Peyer's patch (tissue), 4 donors: ENCODE measurements at regions not wholly inside any gene's neighbourhood (a gene's known extent, or its start where the extent isn't known, plus 50 kb on each side); places are given as distances from the start of the nearest gene placed in this dataset.

Experiments used
- DNase-seq, 3 donors: peaks; one replicate each; pipeline ENCODE4 v3.0.0-alpha.2; 2017 to 2019
- H3K27ac ChIP-seq, 4 donors: fragments of 200-600 bp; sonication (generic); one replicate each; pipeline ENCODE4 v1.5.1; 2016 to 2019
- H3K27me3 ChIP-seq, 2 donors: fragments of 200-600 bp; sonication (generic); one replicate each; pipeline ENCODE4 v1.5.1; 2019
- H3K36me3 ChIP-seq, 3 donors: fragments of 200-600 bp; sonication (generic); one replicate each; pipeline ENCODE4 v1.5.1; 2016 to 2019
- H3K4me1 ChIP-seq, 4 donors: fragments of 200-600 bp; sonication (generic); one replicate each; pipeline ENCODE4 v1.5.1; 2016 to 2019
- H3K4me3 ChIP-seq, 4 donors: fragments of 200-600 bp; sonication (generic); 1 replicate in 3 of 4; 2 replicates in 1 of 4; pipeline ENCODE4 v1.5.1; 2016 to 2019; ENCODE audit warnings: mild to moderate bottlenecking in 1 of 4
- H3K9me3 ChIP-seq, 4 donors: fragments of 200-600 bp; sonication (generic); one replicate each; pipeline ENCODE4 v1.5.1; 2016 to 2019; ENCODE audit warnings: mild to moderate bottlenecking in 1 of 4
- CTCF ChIP-seq, 6 experiments: fragments of 450-650 bp in 4 of 6; fragments of 200-600 bp in 2 of 6; sonication (generic) in 1 of 6; IDR thresholded peaks; one replicate each; pipeline ENCODE4 v1.5.1; 2017 to 2019; ENCODE audit warnings: antibody characterized with exemption in 6 of 6, mild to moderate bottlenecking in 3 of 6, moderate library complexity in 1 of 6
- POLR2A ChIP-seq, 2 donors: fragments of 450-650 bp; IDR thresholded peaks; one replicate each; pipeline ENCODE4 v1.5.1; 2017; ENCODE audit warnings: antibody characterized with exemption in 2 of 2, mild to moderate bottlenecking in 2 of 2, moderate library complexity in 2 of 2

GRCh38 chr15:79230766-79231165 lies 51.8 kb upstream of the ANKRD34C start:
- H3K4me3 ChIP-seq: no peak overlapping the region
- H3K27me3 ChIP-seq: no peaks in the 10 kb centered on the region
- no peaks in the 10 kb centered on the region for H3K9me3 ChIP-seq
- H3K4me1 ChIP-seq: no peaks in the 10 kb centered on the region
- H3K27ac ChIP-seq: no peak overlapping the region
- no peaks in the 10 kb centered on the region for H3K36me3 ChIP-seq
- no peak for TF ChIP-seq CTCF (IDR thresholded peaks at IDR 0.05)
- TF ChIP-seq POLR2A (IDR thresholded peaks at IDR 0.05): no peak
- DNase-seq: no peak

- Histone ChIP-seq H3K9me3 (no peaks in the 10 kb centered on the region), H3K27me3 (no peaks in the 10 kb centered on the region), H3K27ac (no peak overlapping the region), H3K4me3 (no peak overlapping the region), H3K4me1 (no peaks in the 10 kb centered on the region), H3K36me3 (no peaks in the 10 kb centered on the region)
- TF ChIP-seq POLR2A (IDR thresholded peaks at IDR 0.05) (no peak), CTCF (IDR thresholded peaks at IDR 0.05) (no peak)
- no peak for DNase-seq
Observed at GRCh38 chr15:79222808-79223207, 59.7 kb upstream of the ANKRD34C start.

GRCh38 chr15:79221696-79222095 lies 60.8 kb upstream of the ANKRD34C start:
- TF ChIP-seq POLR2A (IDR thresholded peaks at IDR 0.05): no peak
- TF ChIP-seq CTCF (IDR thresholded peaks at IDR 0.05): no peak
- peaks cover 0 to 5% (median 0%) of the 10 kb centered on the region in 4 donors for H3K9me3 ChIP-seq
- no peaks in the 10 kb centered on the region for H3K4me1 ChIP-seq
- no peaks in the 10 kb centered on the region for H3K27me3 ChIP-seq
- no peak overlapping the region for H3K27ac ChIP-seq
- DNase-seq: no peak
- H3K4me3 ChIP-seq: no peak overlapping the region
- no peaks in the 10 kb centered on the region for H3K36me3 ChIP-seq

GRCh38 chr15:79219393-79220056 lies 63.0 kb upstream of the ANKRD34C start:
- no peak for TF ChIP-seq CTCF (IDR thresholded peaks at IDR 0.05)
- TF ChIP-seq POLR2A (IDR thresholded peaks at IDR 0.05): no peak
- Histone ChIP-seq H3K27ac (no peak overlapping the region), H3K4me3 (no peak overlapping the region), H3K36me3 (no peaks in the 10 kb centered on the region), H3K27me3 (no peaks in the 10 kb centered on the region), H3K4me1 (no peaks in the 10 kb centered on the region), H3K9me3 (peaks cover 0 to 5% (median 0%) of the 10 kb centered on the region in 4 donors)
- DNase-seq: no peak

GRCh38 chr15:79218588-79219200 lies 63.8 kb upstream of the ANKRD34C start:
- H3K27ac ChIP-seq: no peak overlapping the region
- H3K4me3 ChIP-seq: no peak overlapping the region
- no peaks in the 10 kb centered on the region for H3K27me3 ChIP-seq

More at GRCh38 chr15:79218588-79219200, 63.8 kb upstream of the ANKRD34C start:
- DNase-seq: no peak
- TF ChIP-seq POLR2A (IDR thresholded peaks at IDR 0.05) (no peak), CTCF (IDR thresholded peaks at IDR 0.05) (no peak)
- Histone ChIP-seq H3K9me3 (peaks cover 0 to 5% (median 0%) of the 10 kb centered on the region in 4 donors), H3K36me3 (no peaks in the 10 kb centered on the region), H3K4me1 (no peaks in the 10 kb centered on the region)
